ENCODE measurements at regions not wholly inside any gene's neighbourhood (a gene's known extent, or its start where the extent isn't known, plus 50 kb on each side); places are given as distances from the start of the nearest gene placed in this dataset.
A peak's percentile ranks its signal among the peaks of the same experiment; 100 is the strongest.

DNA sequence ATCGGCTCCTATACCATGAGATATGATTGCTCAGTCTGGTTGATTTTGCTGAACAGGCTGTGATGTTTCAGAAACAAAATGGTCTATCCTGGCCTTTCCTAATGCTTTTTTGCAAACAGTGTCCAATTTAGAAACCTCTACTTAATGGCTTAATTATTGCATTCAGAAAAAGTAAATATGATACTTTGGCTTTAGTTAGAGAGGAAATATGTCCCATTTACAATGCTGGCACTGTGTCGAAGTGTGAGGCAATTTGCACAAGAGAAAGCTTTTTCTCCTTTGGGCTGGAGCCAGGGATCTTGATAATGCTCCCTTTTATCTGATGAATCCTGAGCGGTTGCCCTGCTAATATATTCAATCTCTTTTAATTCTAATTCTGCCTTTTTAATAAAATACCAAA lies 418.9 kb downstream of the EPHA4 start:
- no peak for DNase-seq

DNA sequence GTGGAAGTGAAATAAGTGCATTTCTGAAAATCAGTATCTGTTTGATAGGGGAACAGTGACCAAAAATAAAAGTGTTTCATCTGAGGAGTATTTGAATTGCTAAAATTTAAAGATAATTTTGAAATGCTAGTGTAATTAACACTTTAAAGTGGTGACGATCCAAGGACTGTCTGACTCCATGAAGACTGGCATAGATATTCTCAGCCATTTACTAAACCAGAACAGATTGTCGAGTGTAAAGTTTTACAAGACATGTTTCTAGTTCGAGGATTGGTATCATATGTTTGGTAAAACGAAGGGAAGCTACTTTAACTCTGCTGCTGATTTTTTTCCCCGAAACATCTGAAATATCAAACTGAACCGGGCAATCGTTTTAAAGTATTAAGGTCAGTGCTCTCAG lies 417.9 kb downstream of the EPHA4 start:
- no peak for DNase-seq

DNA sequence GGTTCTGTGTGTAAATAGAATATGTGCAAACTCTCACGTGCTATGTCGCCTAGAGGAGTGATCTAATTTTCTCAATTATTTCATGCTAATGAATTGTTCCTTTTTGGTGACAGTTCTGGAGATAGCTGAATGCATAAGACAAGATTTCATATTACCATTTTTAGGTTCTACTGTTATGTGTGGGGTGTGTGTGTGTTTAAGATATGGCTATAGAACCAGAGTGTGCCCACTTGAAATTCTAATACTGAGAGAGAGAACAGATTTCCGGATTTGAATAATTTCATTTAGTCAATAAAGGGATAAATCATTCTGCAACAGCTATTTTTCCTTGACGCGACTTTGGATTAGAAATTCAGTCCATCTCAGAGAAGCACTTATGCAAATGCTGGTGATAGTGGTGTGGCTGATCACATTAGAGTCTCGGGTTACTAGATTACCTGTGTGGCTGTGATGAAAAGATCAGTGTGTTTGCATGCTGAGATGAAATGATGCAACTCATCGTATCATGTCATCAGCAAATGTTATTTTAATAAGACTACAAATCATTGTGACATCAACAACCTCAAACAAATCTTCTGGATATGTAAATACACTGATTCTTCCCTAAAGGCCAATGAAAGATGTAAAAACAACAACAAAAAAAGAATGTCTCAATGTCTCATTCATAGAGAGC lies 415.9 kb downstream of the EPHA4 start:
- DNase-seq, result peak; percentile 89

DNA sequence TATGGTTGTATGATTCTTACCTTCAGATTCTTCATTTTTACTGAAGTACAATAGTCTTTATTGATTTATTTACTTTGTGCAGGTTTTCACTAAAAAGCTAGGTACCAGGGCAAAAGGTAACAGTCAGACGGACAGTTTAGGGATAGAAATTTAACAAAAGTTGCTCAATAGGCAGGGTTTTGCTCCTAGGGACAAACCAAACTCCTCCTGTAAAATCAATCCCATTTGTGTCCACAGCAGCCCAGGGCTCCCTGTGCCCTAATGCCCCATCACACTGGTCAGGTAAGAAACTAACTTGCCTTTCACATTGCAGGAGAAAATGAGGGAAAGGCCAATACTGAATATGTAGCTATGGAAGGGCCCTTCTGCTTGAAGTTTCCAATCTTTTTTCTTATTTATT lies 410.9 kb downstream of the EPHA4 start:
- DNase-seq, result no peak

DNA sequence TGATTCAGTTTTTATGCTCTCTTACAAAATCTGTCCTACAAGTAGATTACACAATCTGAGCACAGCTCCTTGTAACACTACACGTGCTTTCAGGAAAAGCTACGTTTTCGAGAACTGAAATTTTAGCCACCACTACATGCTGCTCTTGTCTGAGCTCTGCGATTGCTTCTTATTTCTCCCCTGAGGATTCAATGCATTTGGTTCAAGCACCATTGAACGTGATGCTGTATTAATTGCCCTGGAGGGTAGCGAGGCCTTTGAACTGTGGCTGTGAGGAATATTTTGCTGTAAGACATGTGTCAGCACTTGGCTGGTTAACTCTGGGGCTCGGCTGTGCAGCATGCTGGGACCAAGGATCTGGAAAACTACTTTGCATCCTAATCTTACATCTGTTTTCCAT lies 405.8 kb downstream of the EPHA4 start:
- no peak for DNase-seq

DNA sequence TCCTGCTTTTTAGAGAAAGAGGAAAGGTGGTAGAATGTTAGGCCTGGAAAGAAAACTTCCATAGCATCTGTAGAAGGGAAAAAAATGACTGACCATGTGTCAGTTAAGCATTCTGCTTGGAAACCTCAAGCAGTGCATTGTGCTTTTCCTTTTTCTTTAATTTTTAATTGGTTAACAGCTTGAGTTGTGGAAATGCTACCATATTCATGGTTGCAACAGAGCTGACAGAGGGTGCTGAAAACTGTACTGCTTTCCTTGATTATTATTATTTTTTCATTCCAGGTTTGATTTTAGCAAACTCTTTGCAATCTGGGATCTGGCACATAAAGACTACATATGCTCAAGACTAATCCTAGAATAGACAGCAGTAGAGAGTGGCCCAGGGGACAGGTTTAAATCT lies 404.5 kb downstream of the EPHA4 start:
- DNase-seq, result no peak

DNA sequence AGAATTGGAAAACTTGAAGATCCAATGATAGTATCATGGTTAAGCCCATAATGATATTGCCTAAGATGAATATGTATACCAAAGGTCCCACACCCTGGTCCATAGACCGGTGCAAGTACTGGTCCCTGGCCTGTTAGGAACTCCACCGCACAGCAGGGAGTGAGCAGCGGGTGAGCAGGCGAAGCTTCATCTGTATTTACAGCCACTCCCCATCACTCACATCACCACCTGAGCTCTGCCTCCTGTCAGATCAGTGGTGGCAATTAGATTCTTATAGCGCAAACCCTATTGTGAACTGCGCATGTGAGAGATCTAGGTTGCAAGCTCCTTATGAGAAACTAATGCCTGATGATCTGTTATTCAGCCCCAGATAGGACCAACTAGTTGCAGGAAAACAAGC lies 402.4 kb downstream of the EPHA4 start:
- no peak for DNase-seq

DNA sequence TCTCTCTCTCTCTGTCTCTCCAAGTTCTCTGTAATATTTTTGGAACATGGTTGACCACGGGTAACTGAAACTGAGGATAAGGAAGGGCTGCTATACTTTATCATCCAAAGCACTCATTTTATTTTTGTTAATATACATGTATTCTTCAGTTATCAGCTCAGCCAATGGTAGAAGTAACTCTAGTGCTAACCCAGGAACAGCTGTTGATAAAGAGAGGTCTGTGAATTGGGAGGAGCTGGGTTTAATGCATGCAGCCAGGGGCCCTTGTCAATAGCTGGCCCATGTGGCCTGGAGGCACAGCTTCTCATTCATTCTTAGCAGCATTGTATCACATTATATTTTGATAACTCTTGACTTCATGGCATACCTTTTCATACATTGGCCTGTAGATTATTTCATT lies 401.6 kb downstream of the EPHA4 start:
- DNase-seq, result no peak

DNA sequence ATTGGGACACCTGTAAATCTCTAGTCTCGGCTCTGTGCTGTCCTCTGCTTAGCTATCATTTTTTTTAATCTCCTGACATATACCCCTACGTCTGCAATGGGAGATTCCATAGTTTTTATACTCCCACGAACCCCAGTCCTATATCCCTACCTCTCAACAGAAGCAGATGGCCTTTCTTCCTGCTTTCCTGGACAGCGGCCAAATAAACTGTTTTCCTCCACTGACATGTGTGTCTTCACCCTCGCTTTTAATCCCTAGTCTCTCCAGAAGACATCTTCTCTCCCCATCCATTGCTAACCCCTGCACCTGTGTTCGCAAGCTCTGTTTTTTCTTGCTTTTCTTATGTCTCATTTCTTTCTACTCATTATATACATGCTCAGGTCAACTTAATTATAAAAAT lies 395.4 kb downstream of the EPHA4 start:
- no peak for DNase-seq

DNA sequence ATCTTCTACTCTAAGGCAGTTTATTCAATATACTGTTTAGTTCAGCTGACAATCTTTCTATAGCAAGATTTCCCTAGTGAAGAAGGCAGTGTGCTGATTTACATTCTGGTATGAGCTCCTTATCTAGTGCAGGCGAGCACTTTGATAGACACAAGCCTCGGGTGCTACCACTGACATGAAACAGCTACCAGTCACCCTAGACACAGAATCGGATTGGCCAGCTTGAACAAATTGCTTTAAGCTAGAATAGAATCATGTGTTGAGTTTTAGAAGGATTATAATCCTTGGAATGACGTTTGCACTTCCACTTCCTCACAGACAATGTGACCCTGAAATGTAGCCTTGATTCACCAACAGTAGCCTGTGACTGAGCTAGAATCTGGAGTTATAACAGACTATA lies 394.0 kb downstream of the EPHA4 start:
- DNase-seq, result no peak

DNA sequence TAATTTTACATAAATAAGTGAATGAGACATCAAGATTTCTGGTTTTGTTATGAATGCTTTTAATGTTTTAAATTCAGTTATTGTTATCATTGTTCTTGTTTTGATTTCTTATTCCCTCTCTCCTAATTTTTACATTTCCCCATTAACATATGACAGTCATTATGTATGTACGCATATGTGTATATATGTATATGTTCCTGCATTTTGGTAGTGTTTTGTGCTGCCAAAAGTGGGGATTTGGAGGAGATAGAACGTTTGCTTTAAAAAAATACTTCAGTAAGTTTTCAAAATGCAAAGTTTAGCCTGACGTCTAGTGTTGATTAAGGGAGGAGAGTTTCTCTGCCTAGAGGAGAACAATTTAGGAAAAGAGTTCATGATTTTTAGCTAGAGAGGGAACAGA lies 385.2 kb downstream of the EPHA4 start:
- no peak for DNase-seq

DNA sequence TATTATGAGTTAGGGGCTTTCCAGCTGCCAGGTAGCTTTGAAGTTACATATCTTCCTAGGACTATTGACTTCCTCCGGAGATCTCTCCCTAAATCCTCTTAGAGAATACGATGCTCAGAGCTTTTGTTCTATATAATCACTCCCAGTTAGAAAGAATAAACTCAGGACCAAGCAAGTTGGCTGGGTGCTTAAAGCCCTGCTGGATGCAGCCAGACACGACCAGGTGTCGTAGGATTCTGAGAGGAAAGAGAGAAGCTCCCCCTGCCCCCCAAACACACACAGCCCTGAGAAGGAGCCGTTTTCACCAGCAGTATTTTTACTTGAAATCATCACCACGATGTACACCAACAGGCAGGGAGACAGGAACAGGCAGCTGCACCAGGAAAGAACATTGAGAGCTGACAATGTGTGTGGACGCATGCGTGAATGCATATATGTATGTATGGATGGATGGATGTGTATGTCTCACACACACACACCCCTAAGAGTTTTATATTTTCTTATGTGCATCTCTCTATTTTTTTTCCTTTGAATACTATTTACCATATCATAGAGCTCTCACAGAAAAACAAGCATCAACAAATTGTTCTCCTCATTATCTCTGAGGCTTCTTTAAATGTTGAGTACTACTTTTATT lies 382.6 kb downstream of the EPHA4 start:
- DNase-seq, result no peak

DNA sequence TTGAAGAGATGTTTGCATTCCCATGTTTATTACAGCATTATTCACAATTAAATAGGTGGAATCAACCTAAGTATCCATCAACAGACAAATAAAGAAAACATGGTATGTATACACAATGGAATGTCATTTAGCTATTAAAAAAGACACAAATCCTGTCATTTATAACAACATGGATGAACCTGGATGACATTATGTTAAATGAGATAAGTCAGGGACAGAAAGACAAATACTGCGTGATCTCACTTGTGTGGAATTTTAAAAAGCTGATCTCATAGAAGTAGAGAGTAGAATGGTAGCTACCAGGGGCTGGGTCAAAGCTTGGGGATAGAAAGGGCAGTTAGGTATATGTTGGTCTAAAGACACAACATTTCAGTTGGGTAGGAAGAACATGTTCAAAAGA lies 376.3 kb downstream of the EPHA4 start:
- DNase-seq, result no peak

DNA sequence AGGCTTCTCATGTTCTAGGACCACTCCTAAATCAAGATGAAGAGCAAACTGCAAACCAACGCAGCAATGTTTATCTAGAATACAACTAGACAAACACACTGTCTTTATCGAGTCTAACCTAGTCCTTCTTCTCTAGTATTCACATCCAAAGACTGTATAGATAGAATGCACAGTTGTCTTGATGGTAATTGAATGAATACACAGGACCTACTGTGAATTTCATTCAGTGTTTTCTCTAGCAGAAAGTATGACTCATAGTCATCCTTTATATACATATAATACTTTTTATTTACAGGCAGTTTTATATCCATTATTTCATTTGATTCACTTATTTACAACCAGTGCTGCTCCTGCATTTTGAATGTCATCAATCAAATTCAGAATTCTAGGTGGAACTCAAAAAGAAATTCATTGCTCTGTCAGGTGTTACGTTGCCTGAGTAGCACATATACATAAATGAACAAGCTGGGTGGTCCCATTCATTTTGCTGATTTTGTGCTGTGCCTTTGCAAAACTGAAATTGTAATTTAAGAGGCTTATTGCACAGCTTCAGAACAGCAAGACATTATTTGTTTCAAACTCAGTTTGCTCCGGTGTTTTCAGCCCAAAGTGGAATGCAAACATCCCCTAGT lies 374.8 kb downstream of the EPHA4 start:
- no peak for DNase-seq

DNA sequence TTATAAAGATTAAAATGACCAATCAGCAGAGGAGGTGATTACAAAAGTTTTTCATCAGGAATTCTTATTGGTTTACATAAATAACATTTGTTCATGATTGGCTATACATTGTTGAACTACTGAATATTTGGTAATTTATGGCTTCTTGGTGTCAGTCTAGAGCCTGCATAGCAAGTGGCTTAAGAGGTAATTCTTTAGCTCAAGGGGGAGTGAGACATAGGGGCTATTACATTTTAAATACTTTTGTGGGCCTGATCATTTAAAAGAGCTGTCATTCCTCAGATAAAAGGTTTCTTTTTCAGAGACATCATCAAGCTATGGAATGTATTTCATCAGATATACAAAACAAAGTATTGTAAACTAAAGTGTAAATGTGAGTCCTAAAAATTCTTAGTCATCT lies 373.8 kb downstream of the EPHA4 start:
- no peak for DNase-seq

DNA sequence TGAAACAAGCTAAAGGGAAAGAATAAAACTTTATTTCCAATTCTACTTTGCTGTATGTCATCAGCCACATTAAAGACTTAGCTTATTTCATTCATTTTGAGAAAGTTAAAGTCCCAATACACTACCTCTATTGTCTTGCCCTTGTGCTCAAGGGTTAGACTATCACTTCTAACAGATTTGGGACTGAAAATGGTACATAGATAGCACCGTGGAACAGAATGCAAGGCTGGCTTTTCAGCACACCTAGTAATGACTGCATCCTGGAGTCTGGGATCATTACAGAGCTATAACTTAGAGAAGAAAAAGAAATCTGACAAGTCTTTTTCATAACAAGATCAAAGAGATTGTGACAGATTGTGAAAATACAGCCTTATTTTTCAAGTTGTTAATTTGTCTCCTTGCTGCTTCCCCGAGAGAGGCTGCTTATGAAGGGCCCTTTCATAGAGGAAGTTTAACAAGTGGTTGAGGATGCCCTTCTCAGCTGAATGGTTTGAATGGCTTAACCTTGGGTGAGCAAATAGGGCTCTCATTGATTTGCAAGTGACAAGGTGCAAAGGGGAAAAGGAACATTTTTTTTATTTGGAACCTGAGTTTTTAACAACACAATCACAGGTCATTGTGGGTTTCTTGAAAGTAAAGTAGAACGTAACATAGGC lies 371.8 kb downstream of the EPHA4 start:
- no peak for DNase-seq

DNA sequence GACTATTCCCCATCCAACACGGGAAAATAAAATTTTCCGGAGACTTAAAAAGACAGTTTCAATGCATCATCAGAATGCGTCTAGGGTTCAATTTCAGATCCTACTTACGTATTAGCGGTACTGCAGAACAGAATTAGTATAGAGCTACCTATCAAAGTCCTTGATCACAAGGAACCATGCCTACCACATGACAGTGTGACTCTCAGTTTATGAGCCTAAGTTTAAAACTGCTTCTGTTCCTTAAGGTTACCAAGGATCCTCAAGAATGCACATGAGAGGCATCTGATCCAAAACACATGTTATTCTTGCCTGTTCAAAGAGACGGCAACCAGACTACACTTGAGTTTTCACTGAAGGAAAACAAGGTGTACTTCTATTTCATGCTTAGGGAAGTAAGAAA lies 369.7 kb downstream of the EPHA4 start:
- no peak for DNase-seq

DNA sequence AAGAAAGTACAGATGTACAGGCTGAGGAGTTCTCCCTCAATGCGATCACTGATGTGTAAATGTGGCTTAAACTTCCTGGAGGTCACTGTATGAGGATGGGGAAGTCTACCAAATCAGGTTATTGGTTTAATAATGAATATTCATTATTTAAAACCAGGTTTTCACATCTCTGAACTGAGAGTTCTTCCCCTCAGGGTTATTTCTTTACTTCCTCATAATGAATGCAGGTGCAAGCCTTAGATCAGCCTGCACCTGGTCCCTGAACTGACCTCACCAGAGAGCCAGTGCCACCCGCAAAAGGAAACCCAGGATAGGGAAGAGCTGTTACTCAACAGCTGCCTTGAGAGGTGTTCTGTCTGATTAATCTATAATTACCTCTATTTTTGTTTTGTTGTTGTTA lies 369.0 kb downstream of the EPHA4 start:
- DNase-seq, result peak; percentile 80

DNA sequence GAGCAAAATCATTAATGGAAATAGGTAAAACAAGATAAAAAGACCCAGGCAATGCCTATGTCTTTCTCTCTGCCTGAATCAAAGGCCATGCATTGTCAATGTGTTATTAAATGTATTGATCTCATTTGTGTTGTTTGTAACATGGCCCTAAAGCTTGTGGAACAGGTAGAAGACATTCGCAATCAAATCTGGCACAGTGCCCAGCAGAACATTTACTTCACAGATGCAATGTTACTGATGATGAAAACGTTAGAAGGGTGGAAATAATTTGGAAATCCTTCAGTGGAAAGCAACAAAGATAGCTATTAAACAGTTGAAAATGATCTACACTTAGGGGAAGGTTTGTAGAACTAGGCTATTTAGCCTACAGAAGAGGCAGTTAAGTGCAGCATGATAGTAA lies 368.2 kb downstream of the EPHA4 start:
- no peak for DNase-seq

DNA sequence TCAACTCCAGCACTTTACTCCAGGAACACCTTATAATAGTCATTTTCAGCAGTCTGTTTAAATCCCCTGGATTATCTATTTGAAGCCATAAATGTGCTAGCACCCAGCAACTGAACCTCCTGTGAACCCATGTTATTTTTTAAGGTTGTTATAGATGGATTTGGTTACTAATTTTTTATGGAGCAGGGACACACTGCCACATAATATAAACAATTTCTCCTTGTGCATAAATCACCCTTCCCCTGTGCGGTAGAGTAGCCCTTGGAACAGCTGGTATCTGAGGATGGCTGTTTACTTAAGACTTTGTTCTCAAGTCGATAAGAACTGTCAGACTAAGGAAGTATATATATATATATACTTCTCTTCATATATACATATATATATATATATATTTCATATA lies 367.4 kb downstream of the EPHA4 start:
- peak; percentile 36 for DNase-seq

DNA sequence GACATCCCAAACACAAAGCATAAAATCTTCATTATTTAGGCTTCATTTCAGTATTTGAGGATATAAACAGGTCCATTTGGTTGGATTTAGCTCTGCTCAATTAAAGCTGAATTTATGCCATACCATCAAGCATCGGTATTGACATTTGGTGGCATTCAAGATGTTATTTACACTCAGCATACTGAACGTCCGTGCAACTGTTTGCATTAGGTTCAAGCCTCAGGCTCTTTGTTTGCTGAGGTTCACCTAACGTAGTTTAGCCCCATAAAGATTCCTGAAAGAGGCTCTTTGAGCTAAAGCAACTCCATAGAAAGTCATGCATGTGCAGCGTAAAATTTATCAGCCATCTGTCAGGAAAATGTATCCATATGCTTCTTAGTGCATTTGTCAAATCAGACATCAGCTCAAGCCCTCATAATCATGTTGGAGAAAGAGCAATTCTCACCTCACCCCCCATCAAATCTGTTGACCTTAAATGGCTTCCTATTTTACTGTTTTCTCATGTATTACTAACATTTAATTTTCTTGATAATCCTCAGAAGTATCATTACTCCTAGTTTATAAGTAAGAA lies 366.9 kb downstream of the EPHA4 start:
- peak; percentile 36 for DNase-seq

DNA sequence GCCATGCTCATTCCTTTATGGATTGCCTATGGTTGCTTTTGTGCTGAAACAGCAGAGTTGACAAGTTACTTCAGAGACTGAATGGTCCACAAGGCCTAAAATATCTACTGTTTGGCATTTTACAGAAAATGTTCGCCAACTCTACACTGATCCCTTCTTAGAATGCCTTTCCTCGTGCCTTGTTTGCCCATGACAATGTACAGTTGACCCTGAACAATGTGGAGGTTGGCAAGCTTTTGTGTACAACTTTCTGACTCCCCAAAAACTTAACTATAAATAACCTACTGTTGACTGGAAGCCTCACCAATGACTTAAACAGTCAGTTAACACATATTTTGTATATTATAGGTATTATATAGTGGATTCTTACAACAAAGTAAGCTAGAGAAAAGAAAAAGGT lies 361.4 kb downstream of the EPHA4 start:
- DNase-seq, result no peak

DNA sequence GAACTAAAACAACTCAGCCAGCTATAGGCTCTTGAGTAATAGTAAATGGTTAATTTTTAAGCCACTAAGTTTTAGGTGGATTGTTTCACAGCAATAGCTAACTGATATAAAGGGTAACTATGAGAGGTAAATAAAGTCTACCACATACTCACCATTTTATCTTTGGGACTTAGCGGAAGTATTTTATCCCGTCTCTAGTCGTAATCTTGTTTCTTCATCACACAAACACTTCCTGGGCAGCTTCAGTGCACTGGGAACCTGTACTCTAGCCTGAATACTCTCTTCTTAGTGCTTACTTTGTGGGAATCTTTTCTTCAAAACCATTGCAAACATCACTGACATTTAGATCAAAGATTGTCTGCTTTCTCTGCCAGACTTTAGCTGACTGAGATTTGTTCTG lies 360.5 kb downstream of the EPHA4 start:
- no peak for DNase-seq

DNA sequence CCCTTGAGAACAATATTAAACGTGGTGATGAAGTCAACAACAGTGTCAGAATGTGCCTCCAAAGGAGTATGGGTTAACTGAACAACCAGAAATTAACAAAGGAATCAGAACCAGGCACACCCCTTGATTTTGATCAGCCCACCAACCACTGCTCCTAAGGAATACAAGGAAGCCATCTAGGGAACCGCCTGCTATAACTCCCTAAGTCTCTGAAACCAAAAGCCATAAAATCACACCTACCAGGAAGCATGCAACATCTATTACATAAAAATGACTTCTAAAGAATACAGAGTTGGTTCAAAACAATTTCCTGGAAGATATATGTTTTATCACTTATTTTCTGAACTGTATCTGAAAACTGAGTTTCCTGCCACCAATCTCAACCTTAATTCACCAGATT lies 360.0 kb downstream of the EPHA4 start:
- DNase-seq, result no peak
